B cell (primary cell): ENCODE measurements at regions not wholly inside any gene's neighbourhood (a gene's known extent, or its start where the extent isn't known, plus 50 kb on each side); places are given as distances from the start of the nearest gene placed in this dataset.
"Not testable (repeated sequence)": the region's sequence is repeated elsewhere in the genome, so short reads cannot be mapped to it uniquely, and the experiment has no call there.

Experiments
- ATAC-seq: fragments of 200-7000 bp; cut with Tn5 transposase; one replicate; pipeline ENCODE4 v1.10.0; 2021; ENCODE audit warnings: low read depth, mild to moderate bottlenecking, moderate number of reproducible peaks, moderate library complexity
- CTCF ChIA-PET: fragments of 350-600 bp; sonication (Branson Sonifier 250); formaldehyde crosslinking; loops from one replicate; lab custom pipeline; 2021; ENCODE audit warnings: antibody characterized with exemption, inconsistent platforms; lab: Charles Lee
- POLR2A ChIA-PET: fragments of 350-600 bp; sonication (Branson Sonifier 250); formaldehyde crosslinking; loops from one replicate; lab custom pipeline; 2021; ENCODE audit warnings: antibody characterized with exemption; lab: Charles Lee
- DNase-seq: peaks from one replicate; pipeline ENCODE4 v3.0.0; 2013
- H2AFZ ChIP-seq: 2 replicates; pipeline ENCODE4 v1.6.1; 2012; ENCODE audit warnings: mild to moderate bottlenecking, low read depth, low read length; ENCODE audit not compliant: insufficient read depth, poor library complexity, severe bottlenecking
- H3K27ac ChIP-seq, 2 donors: 1 replicate in 1 of 2; 2 replicates in 1 of 2; pipeline ENCODE4 v1.5.1; 2012 to 2013; ENCODE audit warnings: low read length in 2 of 2, mild to moderate bottlenecking in 2 of 2, moderate library complexity in 1 of 2
- H3K27me3 ChIP-seq, 4 experiments: fragments of 200-600 bp in 1 of 4; sonication (generic) in 1 of 4; replicated peaks in 1 of 4; 1 replicate in 2 of 4; 2 replicates in 2 of 4; pipeline versions ENCODE4 v1.6.1 to v1.7.0; 2013 to 2016; ENCODE audit warnings: low read length in 3 of 4, mild to moderate bottlenecking in 2 of 4, mixed read lengths in 1 of 4, moderate library complexity in 1 of 4; ENCODE audit not compliant: insufficient read depth in 4 of 4, control insufficient read depth in 3 of 4; ENCODE audit errors: control extremely low read depth in 1 of 4
- H3K36me3 ChIP-seq, 2 experiments: replicated peaks in 1 of 2; 1 replicate in 1 of 2; 2 replicates in 1 of 2; pipeline versions ENCODE4 v1.6.1 to v1.7.1; 2013; ENCODE audit warnings: low read length in 1 of 2; ENCODE audit not compliant: insufficient read depth in 2 of 2, control insufficient read depth in 1 of 2; ENCODE audit errors: control extremely low read depth in 1 of 2, extremely low read depth in 1 of 2
- H3K4me1 ChIP-seq, 2 donors: fragments of 200-600 bp in 1 of 2; sonication (generic) in 1 of 2; 1 replicate in 1 of 2; 2 replicates in 1 of 2; pipeline versions ENCODE4 v1.5.1 to v1.6.1; 2013 to 2017; ENCODE audit warnings: low read length in 2 of 2; ENCODE audit not compliant: control insufficient read depth in 2 of 2, insufficient read depth in 2 of 2
- H3K4me2 ChIP-seq: replicated peaks from 2 replicates; pipeline ENCODE3; 2012; ENCODE audit warnings: mild to moderate bottlenecking, low read depth, low read length; ENCODE audit not compliant: poor library complexity, severe bottlenecking
- H3K4me3 ChIP-seq, 5 experiments: fragments of 200-600 bp in 1 of 5; sonication (generic) in 1 of 5; 1 replicate in 3 of 5; 2 replicates in 2 of 5; pipeline versions ENCODE4 v1.5.1 to v1.7.0; 2011 to 2016; ENCODE audit warnings: low read length in 4 of 5, mild to moderate bottlenecking in 4 of 5, low read depth in 2 of 5, control low read depth in 1 of 5, moderate library complexity in 1 of 5; ENCODE audit not compliant: insufficient read depth in 1 of 5; ENCODE audit errors: control extremely low read depth in 1 of 5, extremely low read depth in 1 of 5
- H3K79me2 ChIP-seq: fragments of 200-600 bp; sonication (generic); one replicate; pipeline ENCODE4 v1.6.0; 2016; ENCODE audit warnings: low read length; ENCODE audit not compliant: control insufficient read depth, insufficient read depth
- H3K9ac ChIP-seq: fragments of 200-600 bp; sonication (generic); 2 replicates; pipeline ENCODE4 v1.6.1; 2017; ENCODE audit warnings: mild to moderate bottlenecking, low read length, moderate library complexity
- H3K9me3 ChIP-seq, 3 donors: one replicate each; pipeline versions ENCODE4 v1.6.1 to v1.7.1; 2013; ENCODE audit warnings: low read length in 2 of 3; ENCODE audit not compliant: control insufficient read depth in 2 of 3, insufficient read depth in 1 of 3; ENCODE audit errors: control extremely low read depth in 1 of 3
- H4K20me1 ChIP-seq: 2 replicates; pipeline ENCODE4 v1.6.0; 2012; ENCODE audit warnings: mild to moderate bottlenecking, low read length; ENCODE audit not compliant: insufficient read depth, control insufficient read depth, poor library complexity, severe bottlenecking
- H3K27ac Mint-ChIP-seq: one replicate; pipeline ENCODE4 v1.8.0; 2021; ENCODE audit warnings: mixed read lengths
- H3K27me3 Mint-ChIP-seq: one replicate; pipeline ENCODE4 v1.8.0; 2021; ENCODE audit warnings: mixed read lengths
- H3K4me1 Mint-ChIP-seq: one replicate; pipeline ENCODE4 v1.8.0; 2021; ENCODE audit warnings: mixed read lengths
- H3K4me3 Mint-ChIP-seq: one replicate; pipeline ENCODE4 v1.8.0; 2021; ENCODE audit warnings: mixed read lengths
- H3K9me3 Mint-ChIP-seq: one replicate; pipeline ENCODE4 v1.8.0; 2022; ENCODE audit warnings: mixed read lengths; ENCODE audit not compliant: insufficient read depth
- WGBS: methylation state at CpG from one replicate; pipeline ENCODE4 v1.1.5; 2013; ENCODE audit warnings: missing lambda C conversion rate; ENCODE audit not compliant: insufficient coverage; 5-methylcytosine and 5-hydroxymethylcytosine counted together
- intact Hi-C: fragments of 100-400 bp; cut with micrococcal nuclease; formaldehyde crosslinking; loops from one replicate; pipeline ENCODE4 v1.10.0; 2022

GRCh38 chr1:120531455-120531854 lies 116.6 kb downstream of the NBPF8 start:
- H3K27me3 ChIP-seq, intact Hi-C loops, H3K36me3 ChIP-seq, H3K27ac Mint-ChIP-seq, H3K4me3 Mint-ChIP-seq, H3K79me2 ChIP-seq, H2AFZ ChIP-seq, H3K9me3 ChIP-seq, ATAC-seq, DNase-seq, H3K27me3 Mint-ChIP-seq, H3K4me1 ChIP-seq, POLR2A ChIA-PET, H3K27ac ChIP-seq, H3K9me3 Mint-ChIP-seq, H4K20me1 ChIP-seq, CTCF ChIA-PET, H3K4me3 ChIP-seq, H3K4me2 ChIP-seq, H3K9ac ChIP-seq: not testable (repeated sequence)
- H3K4me1 Mint-ChIP-seq = peaks cover 12% of the 10 kb centered on the region
- WGBS = no CpG with 5 or more reads among the region's 3 CpGs

GRCh38 chr1:120534361-120535047 lies 119.7 kb downstream of the NBPF8 start:
- H3K36me3 ChIP-seq, H3K4me3 ChIP-seq, H2AFZ ChIP-seq, H3K9me3 ChIP-seq, H3K27me3 ChIP-seq, H3K9ac ChIP-seq, H3K27me3 Mint-ChIP-seq, POLR2A ChIA-PET, H3K79me2 ChIP-seq, H3K9me3 Mint-ChIP-seq, H3K4me1 ChIP-seq, H3K4me2 ChIP-seq, H4K20me1 ChIP-seq, CTCF ChIA-PET, intact Hi-C loops, H3K27ac ChIP-seq: not testable (repeated sequence)
- Mint-ChIP-seq H3K27ac (peak overlapping the region; percentile 95), H3K4me1 (peaks cover 12% of the 10 kb centered on the region), H3K4me3 (peak overlapping the region; percentile 82)
- no CpG with 5 or more reads among the region's 2 CpGs for WGBS
- peak; percentile 81 for ATAC-seq
- DNase-seq = peak; percentile 38

DNA sequence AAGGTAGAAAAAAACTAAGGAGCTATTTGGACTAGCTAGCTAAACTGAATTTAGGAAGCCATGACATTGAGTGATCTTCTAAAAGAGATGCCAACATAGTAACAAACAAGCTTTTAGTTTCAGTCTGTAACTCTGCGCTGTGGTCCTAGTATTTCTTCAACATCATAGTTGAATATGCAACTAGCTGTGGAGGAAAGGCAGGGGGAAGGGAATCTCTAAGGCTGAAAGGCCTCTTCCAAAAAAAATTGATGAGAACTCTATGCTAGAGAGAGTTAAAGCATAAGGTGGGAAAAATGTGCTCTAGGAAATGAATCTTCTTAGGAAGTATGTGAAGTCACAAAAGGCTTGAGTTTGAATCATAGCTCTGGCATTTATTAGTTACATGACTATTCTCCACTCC lies 120.2 kb downstream of the NBPF8 start:
- H3K36me3 ChIP-seq, H3K27me3 ChIP-seq, H4K20me1 ChIP-seq, H3K4me2 ChIP-seq, CTCF ChIA-PET, H3K9ac ChIP-seq, intact Hi-C loops, H3K4me1 ChIP-seq, H2AFZ ChIP-seq, POLR2A ChIA-PET, H3K4me3 ChIP-seq, H3K9me3 Mint-ChIP-seq, H3K27me3 Mint-ChIP-seq, H3K79me2 ChIP-seq, H3K9me3 ChIP-seq: not testable (repeated sequence)
- Mint-ChIP-seq H3K4me3 (peak overlapping the region; percentile 82), H3K4me1 (peaks cover 12% of the 10 kb centered on the region), H3K27ac (peak overlapping the region; percentile 95)
- DNase-seq (peak; percentile 13), ATAC-seq (peak; percentile 72)
- peak overlapping the region in 1 of 2 donors; percentile 34 for H3K27ac ChIP-seq
- WGBS = no CpG with 5 or more reads among the region's 1 CpG

- H2AFZ ChIP-seq, H3K27ac ChIP-seq, H3K4me3 ChIP-seq, H3K4me3 Mint-ChIP-seq, H3K4me1 Mint-ChIP-seq, H3K9ac ChIP-seq, H3K9me3 ChIP-seq, DNase-seq, POLR2A ChIA-PET, H3K27ac Mint-ChIP-seq, H3K36me3 ChIP-seq, intact Hi-C loops, H3K4me2 ChIP-seq, H3K9me3 Mint-ChIP-seq, H3K79me2 ChIP-seq, H3K4me1 ChIP-seq, ATAC-seq, H4K20me1 ChIP-seq, H3K27me3 Mint-ChIP-seq, CTCF ChIA-PET, H3K27me3 ChIP-seq: not testable (repeated sequence)
- WGBS = no CpG with 5 or more reads among the region's 5 CpGs
These were observed 126.6 kb downstream of the NBPF8 start for GRCh38 chr1:120541394-120541793.
